ENCODE measurements at regions not wholly inside any gene's neighbourhood (a gene's known extent, or its start where the extent isn't known, plus 50 kb on each side); places are given as distances from the start of the nearest gene placed in this dataset.

DNA sequence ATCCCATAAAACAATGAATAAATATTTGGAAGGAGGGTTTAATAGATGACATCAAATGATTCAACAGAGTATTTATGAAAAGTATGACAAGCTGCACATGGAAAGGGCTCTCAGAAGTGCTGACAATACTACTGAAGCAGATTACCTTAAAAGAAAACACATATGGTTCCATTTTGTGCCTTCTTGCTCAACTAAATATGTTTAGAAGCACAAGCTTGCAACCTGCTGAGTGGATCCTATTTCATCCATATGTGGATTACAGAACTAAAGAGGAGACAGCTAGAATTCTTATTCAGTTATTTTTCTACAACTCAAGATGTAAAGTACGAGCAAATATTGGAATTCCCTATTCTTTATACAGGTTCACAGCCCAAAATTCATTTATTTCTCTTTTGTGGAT, 340.6 kb downstream of the TFEC start:
- TF ChIP-seq, protein P1, sequence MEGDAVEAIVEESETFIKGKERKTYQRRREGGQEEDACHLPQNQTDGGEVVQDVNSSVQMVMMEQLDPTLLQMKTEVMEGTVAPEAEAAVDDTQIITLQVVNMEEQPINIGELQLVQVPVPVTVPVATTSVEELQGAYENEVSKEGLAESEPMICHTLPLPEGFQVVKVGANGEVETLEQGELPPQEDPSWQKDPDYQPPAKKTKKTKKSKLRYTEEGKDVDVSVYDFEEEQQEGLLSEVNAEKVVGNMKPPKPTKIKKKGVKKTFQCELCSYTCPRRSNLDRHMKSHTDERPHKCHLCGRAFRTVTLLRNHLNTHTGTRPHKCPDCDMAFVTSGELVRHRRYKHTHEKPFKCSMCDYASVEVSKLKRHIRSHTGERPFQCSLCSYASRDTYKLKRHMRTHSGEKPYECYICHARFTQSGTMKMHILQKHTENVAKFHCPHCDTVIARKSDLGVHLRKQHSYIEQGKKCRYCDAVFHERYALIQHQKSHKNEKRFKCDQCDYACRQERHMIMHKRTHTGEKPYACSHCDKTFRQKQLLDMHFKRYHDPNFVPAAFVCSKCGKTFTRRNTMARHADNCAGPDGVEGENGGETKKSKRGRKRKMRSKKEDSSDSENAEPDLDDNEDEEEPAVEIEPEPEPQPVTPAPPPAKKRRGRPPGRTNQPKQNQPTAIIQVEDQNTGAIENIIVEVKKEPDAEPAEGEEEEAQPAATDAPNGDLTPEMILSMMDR (IDR thresholded peaks at IDR 0.05) = no peak
- Histone ChIP-seq H3K27me3 (no peaks in the 10 kb centered on the region), H3K4me3 (ENCODE audit: low read depth in 1 of 2, low read length in 1 of 2) (no peak overlapping the region), H3K9me3 (no peaks in the 10 kb centered on the region), H3K27ac (no peak overlapping the region), H3K4me1 (ENCODE audit: control insufficient read depth in 1 of 2, insufficient read depth in 1 of 2, low read depth in 1 of 2, low read length in 1 of 2) (no peaks in the 10 kb centered on the region), H3K36me3 (no peaks in the 10 kb centered on the region)

DNA sequence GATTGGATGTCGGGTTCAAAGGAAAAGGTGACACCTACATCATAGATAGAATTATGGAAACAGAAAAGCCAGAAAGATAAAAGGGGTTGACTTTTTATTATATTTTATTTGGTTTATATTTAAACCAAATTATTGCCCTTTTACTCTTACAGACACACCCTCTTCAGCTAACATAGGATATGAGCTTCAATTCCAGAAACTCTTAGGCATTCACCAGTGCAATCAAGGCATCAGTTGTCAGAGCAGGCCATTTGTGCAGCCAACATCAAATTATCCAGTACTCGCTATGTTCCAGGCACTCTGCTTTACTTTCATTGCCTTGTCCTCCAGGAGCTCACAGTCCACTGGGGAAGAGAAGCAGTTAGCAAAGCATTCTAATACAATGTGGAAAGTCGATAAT, 347.5 kb downstream of the TFEC start:
- Histone ChIP-seq H3K36me3 (no peaks in the 10 kb centered on the region), H3K4me3 (ENCODE audit: low read depth in 1 of 2, low read length in 1 of 2) (no peak overlapping the region), H3K27me3 (no peaks in the 10 kb centered on the region), H3K27ac (no peak overlapping the region), H3K9me3 (no peaks in the 10 kb centered on the region), H3K4me1 (ENCODE audit: control insufficient read depth in 1 of 2, insufficient read depth in 1 of 2, low read depth in 1 of 2, low read length in 1 of 2) (no peaks in the 10 kb centered on the region)
- TF ChIP-seq, protein P1 (IDR thresholded peaks at IDR 0.05) = no peak

DNA sequence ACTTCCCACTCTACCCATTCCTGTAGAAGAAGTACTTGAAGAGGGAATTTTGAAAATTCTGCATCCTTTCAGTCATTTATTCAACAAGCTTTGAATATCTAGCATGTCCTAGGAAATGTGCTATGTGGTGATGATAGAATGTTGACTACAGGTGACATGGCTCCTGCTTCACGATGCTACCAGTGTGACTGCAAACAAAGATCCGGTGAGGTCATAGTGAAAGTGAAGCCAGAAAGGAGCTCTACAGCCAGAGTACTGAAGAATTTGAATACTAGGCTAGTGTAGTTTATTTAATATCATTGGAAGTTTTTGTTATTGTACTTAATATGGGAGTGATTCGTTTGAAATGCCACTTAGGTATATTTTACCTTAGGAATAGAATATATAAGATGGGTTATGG, 348.1 kb downstream of the TFEC start:
- no peaks in the 10 kb centered on the region for H3K36me3 ChIP-seq
- H3K4me3 ChIP-seq (ENCODE audit: low read depth in 1 of 2, low read length in 1 of 2) = no peak overlapping the region
- no peak overlapping the region for H3K27ac ChIP-seq
- TF ChIP-seq, protein P1 (IDR thresholded peaks at IDR 0.05) = no peak
- no peaks in the 10 kb centered on the region for H3K9me3 ChIP-seq
- no peaks in the 10 kb centered on the region for H3K27me3 ChIP-seq
- H3K4me1 ChIP-seq (ENCODE audit: control insufficient read depth in 1 of 2, insufficient read depth in 1 of 2, low read depth in 1 of 2, low read length in 1 of 2) = no peaks in the 10 kb centered on the region

DNA sequence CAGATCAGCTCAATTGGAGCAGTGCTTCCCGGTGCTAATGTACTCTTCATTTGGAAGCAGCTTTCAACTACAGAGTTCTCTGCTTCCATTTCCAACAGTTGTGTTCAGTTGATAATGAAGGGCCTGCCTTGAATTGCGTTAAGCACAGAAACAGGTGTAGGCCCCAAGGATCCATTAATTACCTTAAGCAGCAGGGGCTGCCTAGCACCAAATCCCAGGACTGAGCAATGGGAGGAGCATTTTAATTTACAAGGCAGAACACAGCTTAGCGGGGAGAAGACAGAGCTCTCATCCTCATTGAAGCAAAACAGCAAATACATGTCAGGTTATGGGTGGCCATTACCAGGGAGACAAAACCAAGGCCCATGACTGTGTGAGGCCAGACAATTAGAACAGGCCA, 349.6 kb downstream of the TFEC start:
- no peak overlapping the region for H3K4me3 ChIP-seq (ENCODE audit: low read depth in 1 of 2, low read length in 1 of 2)
- H3K4me1 ChIP-seq (ENCODE audit: control insufficient read depth in 1 of 2, insufficient read depth in 1 of 2, low read depth in 1 of 2, low read length in 1 of 2) = no peaks in the 10 kb centered on the region
- H3K9me3 ChIP-seq = no peaks in the 10 kb centered on the region
- no peaks in the 10 kb centered on the region for H3K27me3 ChIP-seq
- H3K27ac ChIP-seq = no peak overlapping the region
- no peaks in the 10 kb centered on the region for H3K36me3 ChIP-seq
- TF ChIP-seq, protein P1 (IDR thresholded peaks at IDR 0.05) = no peak

DNA sequence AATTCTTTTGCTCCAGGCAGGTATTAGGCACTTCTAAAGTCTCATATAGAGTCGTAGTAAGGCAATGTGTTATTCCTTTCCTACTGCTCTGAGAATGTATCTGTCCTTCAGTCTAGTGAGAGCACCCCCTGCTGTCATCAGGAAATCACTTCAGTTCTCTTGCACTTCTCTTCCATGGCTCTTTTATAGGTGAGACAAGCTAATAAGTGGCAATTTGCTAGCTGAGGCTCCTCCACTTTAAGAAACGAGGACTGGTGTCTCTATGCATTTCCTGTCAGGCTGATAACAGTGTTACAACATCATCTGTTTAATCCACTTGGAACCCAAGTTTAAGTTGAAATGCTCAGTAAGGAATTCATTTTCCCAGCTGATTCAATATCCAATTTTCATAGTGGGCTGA, 350.6 kb downstream of the TFEC start:
- TF ChIP-seq, protein P1 (IDR thresholded peaks at IDR 0.05) = no peak
- Histone ChIP-seq H3K4me1 (ENCODE audit: control insufficient read depth in 1 of 2, insufficient read depth in 1 of 2, low read depth in 1 of 2, low read length in 1 of 2) (no peaks in the 10 kb centered on the region), H3K9me3 (no peaks in the 10 kb centered on the region), H3K36me3 (no peaks in the 10 kb centered on the region), H3K27ac (no peak overlapping the region), H3K27me3 (no peaks in the 10 kb centered on the region), H3K4me3 (ENCODE audit: low read depth in 1 of 2, low read length in 1 of 2) (no peak overlapping the region)

DNA sequence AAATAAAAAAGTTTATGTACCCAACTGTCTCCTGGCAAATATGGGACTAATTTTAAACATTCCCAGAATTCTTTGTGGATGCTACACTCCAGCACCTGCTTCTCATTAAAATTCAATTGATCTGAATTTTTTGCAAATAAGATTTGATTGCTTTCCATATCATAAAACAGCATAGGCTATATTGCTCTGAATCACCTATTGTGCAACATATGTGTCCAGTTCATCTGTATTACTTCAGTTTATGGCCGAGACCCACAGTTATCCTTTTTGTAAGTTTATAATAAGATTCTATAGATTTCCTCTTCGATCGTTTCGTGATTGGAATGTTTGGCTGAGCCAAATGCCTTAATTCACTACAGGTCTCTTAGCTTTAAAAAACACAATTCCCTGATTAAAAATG, 351.1 kb downstream of the TFEC start:
- TF ChIP-seq, protein P1 (IDR thresholded peaks at IDR 0.05) = no peak
- Histone ChIP-seq H3K27ac (no peak overlapping the region), H3K27me3 (no peaks in the 10 kb centered on the region), H3K4me1 (ENCODE audit: control insufficient read depth in 1 of 2, insufficient read depth in 1 of 2, low read depth in 1 of 2, low read length in 1 of 2) (no peaks in the 10 kb centered on the region), H3K9me3 (no peaks in the 10 kb centered on the region), H3K36me3 (no peaks in the 10 kb centered on the region), H3K4me3 (ENCODE audit: low read depth in 1 of 2, low read length in 1 of 2) (no peak overlapping the region)
